BLaER1 (cell line): ENCODE measurements at regions not wholly inside any gene's neighbourhood (a gene's known extent, or its start where the extent isn't known, plus 50 kb on each side); places are given as distances from the start of the nearest gene placed in this dataset.

Source experiments
- H3K27ac ChIP-seq: shearing (Covaris generic); formaldehyde crosslinking; 2 replicates; pipeline ENCODE4 v1.8.1; 2022
- H3K27me3 ChIP-seq: shearing (Covaris generic); formaldehyde crosslinking; 2 replicates; pipeline ENCODE4 v1.8.1; 2022
- H3K36me3 ChIP-seq: shearing (Covaris generic); formaldehyde crosslinking; 2 replicates; pipeline ENCODE4 v1.8.1; 2022
- H3K4me1 ChIP-seq: shearing (Covaris generic); formaldehyde crosslinking; 2 replicates; pipeline ENCODE4 v1.8.1; 2022
- H3K4me2 ChIP-seq: shearing (Covaris generic); formaldehyde crosslinking; 2 replicates; pipeline ENCODE4 v1.8.1; 2022
- H3K4me3 ChIP-seq: shearing (Covaris generic); formaldehyde crosslinking; 2 replicates; pipeline ENCODE4 v1.8.1; 2022
- H3K9ac ChIP-seq: shearing (Covaris generic); formaldehyde crosslinking; 2 replicates; pipeline ENCODE4 v1.8.1; 2022
- H3K9me3 ChIP-seq: shearing (Covaris generic); formaldehyde crosslinking; 2 replicates; pipeline ENCODE4 v1.8.1; 2022
- H4K20me1 ChIP-seq: shearing (Covaris generic); formaldehyde crosslinking; 2 replicates; pipeline ENCODE4 v1.8.1; 2022
- Cebpa-rat ChIP-seq: shearing (Covaris generic); IDR thresholded peaks from 2 replicates; pipeline ENCODE4 v1.8.1; 2022

DNA sequence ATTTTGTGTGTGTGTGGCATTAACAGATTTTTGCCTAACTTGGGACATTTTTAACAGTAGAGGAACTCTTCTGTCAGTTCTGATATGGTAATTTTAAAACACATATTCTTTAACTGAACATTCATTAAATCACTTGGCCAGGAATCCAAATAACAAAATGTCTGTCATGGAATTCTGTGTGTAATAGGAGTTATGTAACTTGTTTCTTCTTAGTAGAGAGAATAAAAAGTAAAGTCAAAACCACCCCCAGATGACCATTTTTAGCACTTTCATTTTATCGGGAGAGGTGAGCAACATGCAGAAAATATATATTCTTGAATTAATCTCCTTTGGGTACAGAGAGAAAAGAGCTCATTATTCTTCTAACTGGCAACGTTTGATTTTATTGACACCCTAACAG is 1740.3 kb downstream of the STIM2 start:
- Histone ChIP-seq H3K4me1 (no peaks in the 10 kb centered on the region), H3K27ac (no peak overlapping the region), H3K36me3 (no peaks in the 10 kb centered on the region), H3K4me2 (no peak overlapping the region), H3K4me3 (no peak overlapping the region), H3K9ac (no peak overlapping the region), H4K20me1 (no peaks in the 10 kb centered on the region), H3K27me3 (no peaks in the 10 kb centered on the region), H3K9me3 (peaks cover 5% of the 10 kb centered on the region)
- TF ChIP-seq Cebpa-rat = no peak

DNA sequence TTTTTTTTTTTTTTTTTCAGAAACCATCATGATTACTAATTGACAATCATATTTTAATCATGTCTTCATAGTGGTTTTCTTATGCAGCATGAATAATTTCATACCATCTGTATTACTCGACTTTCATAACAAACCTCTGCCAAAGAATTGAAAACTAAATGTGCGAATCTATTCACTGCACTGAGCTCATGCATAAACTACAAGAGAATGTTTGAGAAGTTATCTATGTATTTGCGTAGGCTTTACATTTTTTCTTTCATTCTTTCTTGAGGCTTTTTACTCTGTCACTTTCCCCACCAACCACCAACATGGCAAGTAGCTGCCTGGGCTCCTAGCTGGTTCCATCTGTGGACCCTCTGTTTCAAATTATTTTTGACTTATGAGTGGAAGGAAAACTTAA is 1761.0 kb downstream of the STIM2 start:
- no peak for TF ChIP-seq Cebpa-rat
- Histone ChIP-seq H3K27me3 (no peaks in the 10 kb centered on the region), H3K27ac (no peak overlapping the region), H3K9ac (no peak overlapping the region), H3K4me1 (no peaks in the 10 kb centered on the region), H3K36me3 (no peaks in the 10 kb centered on the region), H3K4me2 (no peak overlapping the region), H3K4me3 (no peak overlapping the region), H3K9me3 (no peaks in the 10 kb centered on the region), H4K20me1 (no peaks in the 10 kb centered on the region)

DNA sequence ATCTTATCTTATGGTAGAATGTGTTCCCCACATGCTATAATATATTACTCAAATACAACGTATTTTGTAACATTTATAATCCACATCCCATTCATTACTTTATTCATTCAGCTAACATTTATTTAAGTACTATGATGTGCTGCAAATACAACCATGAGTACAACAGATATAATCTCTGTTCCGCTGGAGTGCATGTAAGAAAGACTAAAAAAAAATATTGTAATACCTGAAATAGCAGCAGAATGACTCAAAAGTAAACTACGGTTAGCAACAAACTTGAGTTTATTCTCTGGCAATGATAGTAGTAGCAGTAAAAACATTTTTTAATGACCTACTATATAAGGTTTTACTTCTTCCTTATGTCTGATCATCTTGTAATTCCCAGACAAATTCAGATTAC is 1776.3 kb downstream of the STIM2 start:
- Histone ChIP-seq H3K9ac (no peak overlapping the region), H3K4me3 (no peak overlapping the region), H3K4me1 (no peaks in the 10 kb centered on the region), H3K36me3 (no peaks in the 10 kb centered on the region), H4K20me1 (no peaks in the 10 kb centered on the region), H3K9me3 (no peaks in the 10 kb centered on the region), H3K27ac (no peak overlapping the region), H3K27me3 (no peaks in the 10 kb centered on the region), H3K4me2 (no peak overlapping the region)
- TF ChIP-seq Cebpa-rat = no peak

DNA sequence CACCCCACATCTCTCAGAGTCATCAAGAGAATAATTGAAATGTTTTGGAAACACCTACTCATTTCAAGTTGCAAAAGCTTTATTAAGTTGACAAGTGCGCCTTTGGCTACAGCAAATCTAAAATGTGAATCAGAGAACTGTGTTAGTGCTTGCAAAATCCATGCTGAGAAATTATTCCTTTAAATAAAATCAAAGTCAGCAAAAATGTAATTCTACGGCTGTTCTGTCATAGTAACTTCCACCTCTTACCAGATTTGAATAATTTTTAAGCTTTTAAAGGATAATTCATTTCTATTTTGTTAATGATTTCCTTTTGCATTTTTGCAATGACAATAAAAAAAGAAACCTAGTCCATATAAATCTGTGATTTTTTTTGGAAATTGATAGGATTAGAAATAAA is 1779.1 kb downstream of the STIM2 start:
- Histone ChIP-seq H3K36me3 (no peaks in the 10 kb centered on the region), H3K27me3 (no peaks in the 10 kb centered on the region), H3K4me1 (no peaks in the 10 kb centered on the region), H3K9ac (no peak overlapping the region), H3K27ac (no peak overlapping the region), H4K20me1 (no peaks in the 10 kb centered on the region), H3K4me3 (no peak overlapping the region), H3K4me2 (no peak overlapping the region), H3K9me3 (no peaks in the 10 kb centered on the region)
- TF ChIP-seq Cebpa-rat = no peak

DNA sequence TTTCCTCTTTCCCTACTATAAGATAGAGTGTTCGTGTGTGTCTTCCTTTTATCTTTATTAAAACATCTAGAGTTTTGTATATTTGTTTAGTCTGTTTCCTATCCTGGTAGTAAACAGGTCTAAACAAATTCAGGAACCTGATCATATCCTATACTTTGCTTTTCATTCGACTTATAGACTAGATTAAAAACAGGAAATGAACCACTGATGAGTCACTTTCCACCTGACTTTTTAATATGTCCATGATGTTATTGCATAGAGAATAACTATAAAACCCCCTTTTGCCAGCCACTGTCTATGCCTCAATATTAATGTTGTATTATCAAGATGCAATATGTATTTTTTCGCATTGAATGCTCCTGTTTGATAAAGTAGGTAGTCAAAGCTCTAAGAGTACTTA is 1794.0 kb downstream of the STIM2 start:
- Histone ChIP-seq H3K9me3 (no peaks in the 10 kb centered on the region), H3K36me3 (no peaks in the 10 kb centered on the region), H3K4me3 (no peak overlapping the region), H3K27me3 (no peaks in the 10 kb centered on the region), H3K27ac (no peak overlapping the region), H3K4me2 (no peak overlapping the region), H3K4me1 (no peaks in the 10 kb centered on the region), H3K9ac (no peak overlapping the region), H4K20me1 (no peaks in the 10 kb centered on the region)
- TF ChIP-seq Cebpa-rat = no peak

DNA sequence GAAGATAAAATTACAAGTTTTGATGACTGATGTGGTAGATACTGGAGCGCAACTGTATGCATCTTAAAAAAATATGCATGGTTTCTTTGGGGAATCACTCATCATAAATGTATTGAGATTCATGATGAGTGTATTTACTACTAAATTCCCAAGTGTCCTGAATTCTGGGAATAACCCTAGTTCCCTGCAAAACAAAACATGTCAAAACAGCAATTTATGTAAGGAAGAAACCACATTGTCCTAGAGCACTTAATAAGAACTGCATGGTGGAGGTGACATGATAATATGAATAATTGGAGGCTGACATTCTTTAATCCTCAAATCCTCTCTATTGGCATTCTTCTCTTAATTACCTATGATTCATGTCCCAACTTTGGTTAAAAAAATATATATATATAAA is 1804.7 kb downstream of the STIM2 start:
- H3K9ac ChIP-seq = no peak overlapping the region
- TF ChIP-seq Cebpa-rat = no peak
- H3K4me3 ChIP-seq = no peak overlapping the region
- H4K20me1 ChIP-seq = no peaks in the 10 kb centered on the region
- H3K9me3 ChIP-seq = no peaks in the 10 kb centered on the region
- no peak overlapping the region for H3K27ac ChIP-seq
- no peaks in the 10 kb centered on the region for H3K36me3 ChIP-seq
- H3K27me3 ChIP-seq = no peaks in the 10 kb centered on the region
- H3K4me2 ChIP-seq = no peak overlapping the region
- no peaks in the 10 kb centered on the region for H3K4me1 ChIP-seq

DNA sequence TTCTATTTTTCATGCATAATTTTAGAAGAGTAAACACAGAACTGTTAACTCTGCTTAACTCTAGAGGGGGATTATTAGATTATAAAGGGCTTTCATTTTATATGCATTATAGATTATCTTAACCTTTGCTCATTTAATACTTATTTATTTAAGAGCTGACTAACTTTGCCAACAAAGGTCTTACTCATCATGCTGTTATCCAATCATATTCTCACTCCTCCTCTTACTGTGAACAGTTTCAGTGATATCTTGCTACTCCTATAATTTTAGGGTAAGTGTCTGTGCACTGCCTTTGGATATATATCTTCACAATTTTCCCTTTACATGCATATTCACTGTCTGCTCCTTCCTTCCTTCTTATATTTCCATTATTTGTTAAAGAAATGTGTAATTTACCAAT is 1814.9 kb downstream of the STIM2 start:
- Histone ChIP-seq H3K36me3 (no peaks in the 10 kb centered on the region), H3K27ac (no peak overlapping the region), H4K20me1 (no peaks in the 10 kb centered on the region), H3K4me2 (no peak overlapping the region), H3K4me3 (no peak overlapping the region), H3K4me1 (no peaks in the 10 kb centered on the region), H3K9me3 (no peaks in the 10 kb centered on the region), H3K9ac (no peak overlapping the region), H3K27me3 (no peaks in the 10 kb centered on the region)
- TF ChIP-seq Cebpa-rat = no peak

DNA sequence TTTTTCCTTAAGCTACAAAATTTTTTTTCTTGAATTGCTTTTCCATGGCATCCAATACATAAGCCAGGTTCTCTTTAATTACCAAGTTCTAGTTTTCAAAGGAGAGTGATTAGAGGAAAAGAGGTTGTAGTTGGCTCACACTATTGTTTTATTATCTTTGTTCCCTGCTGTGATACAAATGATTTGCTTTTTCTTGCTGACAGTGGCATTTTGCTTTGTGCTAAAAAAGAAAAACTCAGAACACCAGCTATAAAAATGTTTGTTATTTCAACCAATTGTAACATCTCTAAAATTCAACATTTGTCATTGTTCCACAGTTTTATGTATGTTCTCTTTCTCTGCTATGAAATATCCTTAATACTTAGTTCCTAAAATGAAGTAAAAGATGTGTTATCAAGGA is 1817.2 kb downstream of the STIM2 start:
- H3K9ac ChIP-seq = no peak overlapping the region
- H4K20me1 ChIP-seq = no peaks in the 10 kb centered on the region
- no peak for TF ChIP-seq Cebpa-rat
- H3K4me2 ChIP-seq = no peak overlapping the region
- no peak overlapping the region for H3K27ac ChIP-seq
- no peaks in the 10 kb centered on the region for H3K4me1 ChIP-seq
- no peaks in the 10 kb centered on the region for H3K36me3 ChIP-seq
- no peak overlapping the region for H3K4me3 ChIP-seq
- H3K9me3 ChIP-seq = no peaks in the 10 kb centered on the region
- no peaks in the 10 kb centered on the region for H3K27me3 ChIP-seq

DNA sequence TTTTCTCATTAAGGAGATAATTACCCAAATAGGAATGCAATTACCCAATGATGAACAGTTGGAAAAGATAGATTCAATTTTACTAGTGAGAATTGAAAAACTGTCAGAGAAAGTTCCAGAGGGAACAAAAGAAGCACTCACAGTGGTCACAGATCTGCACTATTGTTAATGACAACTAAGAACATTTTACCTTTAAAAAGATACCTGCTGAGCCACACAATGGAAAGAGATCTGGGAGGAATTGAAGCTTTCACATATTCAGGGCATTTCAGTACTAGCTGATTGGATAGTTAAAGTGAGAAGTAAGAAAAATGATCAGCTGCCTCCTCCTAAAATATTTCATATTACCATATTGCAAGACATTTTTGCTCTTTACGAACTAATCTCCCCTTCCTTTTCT is 1822.2 kb downstream of the STIM2 start:
- Histone ChIP-seq H4K20me1 (no peaks in the 10 kb centered on the region), H3K27ac (no peak overlapping the region), H3K36me3 (no peaks in the 10 kb centered on the region), H3K9ac (no peak overlapping the region), H3K9me3 (no peaks in the 10 kb centered on the region), H3K4me1 (no peaks in the 10 kb centered on the region), H3K4me2 (no peak overlapping the region), H3K4me3 (no peak overlapping the region), H3K27me3 (no peaks in the 10 kb centered on the region)
- no peak for TF ChIP-seq Cebpa-rat

DNA sequence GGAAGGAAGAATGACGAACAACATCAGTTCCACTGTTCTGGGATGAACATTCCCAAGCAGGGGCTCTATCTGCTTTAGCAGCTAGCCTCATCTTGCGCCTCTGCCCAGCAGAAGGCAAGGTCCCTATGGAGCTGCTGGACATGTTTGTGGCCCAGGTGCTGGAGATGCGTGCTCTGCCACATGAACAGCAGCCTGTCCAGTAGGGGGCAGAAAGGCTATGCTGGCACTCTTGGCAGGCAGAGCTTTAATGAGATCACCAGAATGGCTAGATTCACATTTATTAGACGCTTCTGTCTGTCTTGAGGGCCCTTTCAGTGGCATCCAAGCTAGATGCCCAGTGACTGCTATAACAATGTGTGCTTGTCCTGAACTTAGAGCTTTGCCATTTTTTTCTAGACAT is 1826.0 kb downstream of the STIM2 start:
- Histone ChIP-seq H3K4me2 (no peak overlapping the region), H4K20me1 (no peaks in the 10 kb centered on the region), H3K27ac (no peak overlapping the region), H3K36me3 (no peaks in the 10 kb centered on the region), H3K4me3 (no peak overlapping the region), H3K4me1 (no peaks in the 10 kb centered on the region), H3K27me3 (no peaks in the 10 kb centered on the region), H3K9ac (no peak overlapping the region), H3K9me3 (no peaks in the 10 kb centered on the region)
- no peak for TF ChIP-seq Cebpa-rat

DNA sequence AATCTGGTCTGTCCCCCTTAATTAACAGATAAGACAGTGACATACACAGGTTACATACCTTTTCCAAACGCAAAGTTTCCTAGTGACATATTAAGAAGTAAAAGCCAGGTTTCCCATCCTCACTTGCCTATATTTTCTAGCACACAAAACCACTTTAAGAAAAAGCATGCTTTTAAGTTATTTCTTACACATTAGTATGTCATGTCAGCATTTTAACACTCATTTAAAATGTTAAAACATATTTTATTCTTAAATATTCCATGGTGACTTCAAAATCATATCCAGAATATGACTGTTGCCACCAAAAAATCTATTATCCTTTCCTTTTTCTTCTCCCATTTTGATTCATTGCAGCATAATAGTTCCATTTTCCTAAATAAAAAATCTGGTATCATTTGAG is 1830.2 kb downstream of the STIM2 start:
- Histone ChIP-seq H3K4me3 (no peak overlapping the region), H3K4me1 (no peaks in the 10 kb centered on the region), H3K27me3 (no peaks in the 10 kb centered on the region), H3K27ac (no peak overlapping the region), H3K4me2 (no peak overlapping the region), H3K9ac (no peak overlapping the region), H3K9me3 (no peaks in the 10 kb centered on the region), H3K36me3 (no peaks in the 10 kb centered on the region), H4K20me1 (no peaks in the 10 kb centered on the region)
- no peak for TF ChIP-seq Cebpa-rat
